ENCODE measurements at regions not wholly inside any gene's neighbourhood (a gene's known extent, or its start where the extent isn't known, plus 50 kb on each side); places are given as distances from the start of the nearest gene placed in this dataset.

DNA sequence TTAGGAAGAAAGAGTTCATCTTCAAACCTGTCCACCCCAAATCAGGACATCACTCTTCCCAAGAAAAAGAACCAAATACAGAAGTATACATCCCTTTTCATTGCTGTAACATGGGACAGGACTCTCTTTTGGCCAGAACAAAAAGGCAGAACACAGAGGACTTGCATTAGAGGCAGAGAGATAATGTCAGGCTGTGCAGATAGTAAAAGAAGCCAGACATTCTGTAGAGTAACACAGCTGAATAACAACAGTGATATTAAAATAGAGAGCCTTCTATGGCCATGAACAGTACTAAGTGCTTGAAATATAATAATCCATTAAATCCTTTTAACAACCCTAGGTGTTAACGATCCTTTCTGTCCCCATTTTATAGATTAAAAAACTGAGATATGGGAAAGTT is 437.2 kb downstream of the NFIB start (continued):
- TF ChIP-seq, protein P1, sequence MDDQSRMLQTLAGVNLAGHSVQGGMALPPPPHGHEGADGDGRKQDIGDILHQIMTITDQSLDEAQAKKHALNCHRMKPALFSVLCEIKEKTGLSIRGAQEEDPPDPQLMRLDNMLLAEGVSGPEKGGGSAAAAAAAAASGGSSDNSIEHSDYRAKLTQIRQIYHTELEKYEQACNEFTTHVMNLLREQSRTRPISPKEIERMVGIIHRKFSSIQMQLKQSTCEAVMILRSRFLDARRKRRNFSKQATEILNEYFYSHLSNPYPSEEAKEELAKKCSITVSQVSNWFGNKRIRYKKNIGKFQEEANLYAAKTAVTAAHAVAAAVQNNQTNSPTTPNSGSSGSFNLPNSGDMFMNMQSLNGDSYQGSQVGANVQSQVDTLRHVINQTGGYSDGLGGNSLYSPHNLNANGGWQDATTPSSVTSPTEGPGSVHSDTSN (IDR thresholded peaks at IDR 0.05): no peak
- TF ChIP-seq BHLHE40 (IDR thresholded peaks at IDR 0.05; ENCODE audit: low read depth, low read length) (no peak), MAFK (IDR thresholded peaks at IDR 0.05; ENCODE audit: partially characterized antibody) (no peak), JUN (IDR thresholded peaks at IDR 0.05) (no peak), HEYL (CRISPR knock-in tag; IDR thresholded peaks at IDR 0.05) (no peak), CBX8 (IDR thresholded peaks at IDR 0.05) (no peak), FOSB (CRISPR knock-in tag; IDR thresholded peaks at IDR 0.05) (no peak), JUNB (IDR thresholded peaks at IDR 0.05) (no peak)

DNA sequence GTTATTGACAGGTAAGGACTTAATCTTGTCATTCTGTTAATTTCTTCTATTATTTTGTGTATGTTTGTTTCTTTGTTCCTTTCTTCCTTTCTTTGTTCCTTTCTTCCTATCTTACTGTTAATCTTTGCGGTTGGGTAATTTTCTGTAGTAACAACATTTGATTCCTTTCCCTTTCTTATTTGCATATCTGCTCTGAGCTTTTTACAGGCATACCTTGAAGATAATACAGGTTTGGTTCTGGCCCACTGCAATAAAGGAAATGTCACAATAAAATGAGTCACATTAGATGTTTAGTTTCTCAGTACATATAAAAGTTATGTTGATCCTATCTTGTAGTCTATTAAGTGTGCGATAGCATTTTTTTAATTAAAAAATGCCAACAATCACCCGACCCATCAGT is 440.7 kb downstream of the NFIB start:
- Histone ChIP-seq H3K27ac (no peak overlapping the region), H3K9me3 (no peaks in the 10 kb centered on the region), H3K4me3 (no peak overlapping the region), H3K4me2 (no peak overlapping the region), H3K4me1 (no peaks in the 10 kb centered on the region)
- FAIRE-seq (no peak), DNase-seq (ENCODE audit: low read depth in 1 of 2, low spot score in 1 of 2) (no peak), ATAC-seq (no peak)
- CTCF ChIA-PET: no interaction called here
- POLR2A ChIA-PET: no interaction called here
- 74% methylated on average over 3 of the region's 3 CpGs for WGBS (ENCODE audit: missing lambda C conversion rate)
- TF ChIP-seq NR3C1 (IDR thresholded peaks at IDR 0.05): no peak
- TF ChIP-seq POLR2AphosphoS2 (conservative IDR thresholded peaks at IDR 0.05; ENCODE audit: low read length): no peak
- TF ChIP-seq, protein P2, sequence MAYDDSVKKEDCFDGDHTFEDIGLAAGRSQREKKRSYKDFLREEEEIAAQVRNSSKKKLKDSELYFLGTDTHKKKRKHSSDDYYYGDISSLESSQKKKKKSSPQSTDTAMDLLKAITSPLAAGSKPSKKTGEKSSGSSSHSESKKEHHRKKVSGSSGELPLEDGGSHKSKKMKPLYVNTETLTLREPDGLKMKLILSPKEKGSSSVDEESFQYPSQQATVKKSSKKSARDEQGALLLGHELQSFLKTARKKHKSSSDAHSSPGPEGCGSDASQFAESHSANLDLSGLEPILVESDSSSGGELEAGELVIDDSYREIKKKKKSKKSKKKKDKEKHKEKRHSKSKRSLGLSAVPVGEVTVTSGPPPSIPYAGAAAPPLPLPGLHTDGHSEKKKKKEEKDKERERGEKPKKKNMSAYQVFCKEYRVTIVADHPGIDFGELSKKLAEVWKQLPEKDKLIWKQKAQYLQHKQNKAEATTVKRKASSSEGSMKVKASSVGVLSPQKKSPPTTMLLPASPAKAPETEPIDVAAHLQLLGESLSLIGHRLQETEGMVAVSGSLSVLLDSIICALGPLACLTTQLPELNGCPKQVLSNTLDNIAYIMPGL (CRISPR knock-in tag; IDR thresholded peaks at IDR 0.05; ENCODE audit: borderline replicate concordance): no peak
- no peak for TF ChIP-seq RNF2 (IDR thresholded peaks at IDR 0.05; ENCODE audit: borderline replicate concordance, low read depth)
- TF ChIP-seq EP300 (IDR thresholded peaks at IDR 0.05): no peak
- no peak for TF ChIP-seq GATA3 (IDR thresholded peaks at IDR 0.05; ENCODE audit: borderline replicate concordance)

DNA sequence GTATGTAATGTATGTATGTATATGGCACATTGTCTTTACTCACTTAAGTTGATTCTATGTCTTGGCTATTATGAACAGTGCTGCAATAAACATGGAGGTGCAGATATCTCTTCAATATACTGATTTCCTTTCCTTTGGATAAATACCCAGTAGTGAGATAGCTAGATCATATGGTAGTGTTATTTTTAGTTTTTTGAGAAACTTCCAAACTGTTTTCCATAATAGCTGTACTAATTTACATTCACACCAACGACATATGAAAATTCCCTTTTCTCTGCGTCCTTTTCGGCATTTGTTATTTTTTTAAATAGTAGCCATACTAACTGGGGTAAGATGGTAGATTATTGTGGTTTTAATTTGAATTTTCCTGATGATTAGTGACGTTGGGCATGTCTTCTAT is 445.6 kb downstream of the NFIB start:
- H3K4me3 ChIP-seq: no peak overlapping the region
- ATAC-seq (no peak), DNase-seq (ENCODE audit: low read depth in 1 of 2, low spot score in 1 of 2) (no peak), FAIRE-seq (peak; percentile 65)
- ChIA-PET POLR2A (no interaction called here), CTCF (no interaction called here)
- no peak overlapping the region for H3K27ac ChIP-seq
- no peaks in the 10 kb centered on the region for H3K9me3 ChIP-seq
- TF ChIP-seq, protein P3, sequence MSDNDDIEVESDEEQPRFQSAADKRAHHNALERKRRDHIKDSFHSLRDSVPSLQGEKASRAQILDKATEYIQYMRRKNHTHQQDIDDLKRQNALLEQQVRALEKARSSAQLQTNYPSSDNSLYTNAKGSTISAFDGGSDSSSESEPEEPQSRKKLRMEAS (IDR thresholded peaks at IDR 0.05): no peak
- TF ChIP-seq NFE2L2 (conservative IDR thresholded peaks at IDR 0.05; ENCODE audit: low read length) (no peak), EHF (CRISPR knock-in tag; IDR thresholded peaks at IDR 0.05) (no peak), EHMT2 (IDR thresholded peaks at IDR 0.05; ENCODE audit: low read depth) (no peak), CBX2 (IDR thresholded peaks at IDR 0.05; ENCODE audit: borderline replicate concordance, low read depth) (no peak), TP53 (CRISPR knock-in tag; IDR thresholded peaks at IDR 0.05) (no peak), FOSL2 (IDR thresholded peaks at IDR 0.05) (no peak), FOSL2 (CRISPR knock-in tag; IDR thresholded peaks at IDR 0.05) (no peak), ZFP36 (IDR thresholded peaks at IDR 0.05; ENCODE audit: borderline replicate concordance, partially characterized antibody) (no peak), NPAS2 (CRISPR knock-in tag; IDR thresholded peaks at IDR 0.05; ENCODE audit: borderline replicate concordance) (no peak), KDM5A (IDR thresholded peaks at IDR 0.05) (no peak), RARB (CRISPR knock-in tag; IDR thresholded peaks at IDR 0.05) (no peak), RNF2 (IDR thresholded peaks at IDR 0.05; ENCODE audit: borderline replicate concordance, low read depth) (no peak), HOXA7 (CRISPR knock-in tag; IDR thresholded peaks at IDR 0.05) (no peak), CBX8 (IDR thresholded peaks at IDR 0.05) (no peak), HOXB5 (CRISPR knock-in tag; IDR thresholded peaks at IDR 0.05) (no peak), FOSB (CRISPR knock-in tag; IDR thresholded peaks at IDR 0.05) (no peak), RFX5 (IDR thresholded peaks at IDR 0.05) (no peak), JUNB (IDR thresholded peaks at IDR 0.05) (no peak)
- TF ChIP-seq, protein P1 (IDR thresholded peaks at IDR 0.05): no peak
- TF ChIP-seq, protein P4, sequence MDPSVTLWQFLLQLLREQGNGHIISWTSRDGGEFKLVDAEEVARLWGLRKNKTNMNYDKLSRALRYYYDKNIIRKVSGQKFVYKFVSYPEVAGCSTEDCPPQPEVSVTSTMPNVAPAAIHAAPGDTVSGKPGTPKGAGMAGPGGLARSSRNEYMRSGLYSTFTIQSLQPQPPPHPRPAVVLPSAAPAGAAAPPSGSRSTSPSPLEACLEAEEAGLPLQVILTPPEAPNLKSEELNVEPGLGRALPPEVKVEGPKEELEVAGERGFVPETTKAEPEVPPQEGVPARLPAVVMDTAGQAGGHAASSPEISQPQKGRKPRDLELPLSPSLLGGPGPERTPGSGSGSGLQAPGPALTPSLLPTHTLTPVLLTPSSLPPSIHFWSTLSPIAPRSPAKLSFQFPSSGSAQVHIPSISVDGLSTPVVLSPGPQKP (IDR thresholded peaks at IDR 0.05; ENCODE audit: low read depth, low read length): no peak
- H3K4me1 ChIP-seq: no peaks in the 10 kb centered on the region
- H3K4me2 ChIP-seq: no peak overlapping the region
- WGBS (ENCODE audit: missing lambda C conversion rate): 40% methylated on average over 4 of the region's 4 CpGs

Data from A549 (cell line).